SW 1271 (cell line): ENCODE measurements at regions not wholly inside any gene's neighbourhood (a gene's known extent, or its start where the extent isn't known, plus 50 kb on each side); places are given as distances from the start of the nearest gene placed in this dataset.
A peak's percentile ranks its signal among the peaks of the same experiment; 100 is the strongest.

Source experiments
- DNase-seq, 2 experiments: peaks; one replicate each; lab custom pipeline; 2025; lab: John Stamatoyannopoulos, UW

GRCh38 chr17:79280866-79281572 is 206.4 kb downstream of the ENGASE start:
- DNase-seq: no peak

- DNase-seq: no peak
Observed at GRCh38 chr17:79280010-79280409, 205.4 kb downstream of the ENGASE start.

GRCh38 chr17:79279320-79279719 is 204.7 kb downstream of the ENGASE start:
- DNase-seq: no peak

- no peak for DNase-seq
Observed at GRCh38 chr17:79276821-79277220, 202.2 kb downstream of the ENGASE start.

GRCh38 chr17:79273660-79274059 is 199.0 kb downstream of the ENGASE start:
- no peak for DNase-seq

- peak; percentile 13 to 30 for DNase-seq
Observed at GRCh38 chr17:79272666-79273219, 198.1 kb downstream of the ENGASE start.

GRCh38 chr17:79272220-79272619 is 197.6 kb downstream of the ENGASE start:
- no peak for DNase-seq

- DNase-seq: no peak
Observed at GRCh38 chr17:79269620-79270019, 195.0 kb downstream of the ENGASE start.

GRCh38 chr17:79263191-79263590 is 188.6 kb downstream of the ENGASE start:
- no peak for DNase-seq

GRCh38 chr17:79262624-79263023 is 188.0 kb downstream of the ENGASE start:
- DNase-seq: no peak

GRCh38 chr17:79261355-79262072 is 186.9 kb downstream of the ENGASE start:
- DNase-seq: no peak

GRCh38 chr17:79258843-79259242 is 184.2 kb downstream of the ENGASE start:
- no peak for DNase-seq

- DNase-seq: no peak
Observed at GRCh38 chr17:79258041-79258440, 183.4 kb downstream of the ENGASE start.

GRCh38 chr17:79255926-79256585 is 181.4 kb downstream of the ENGASE start:
- no peak for DNase-seq

- DNase-seq: no peak
Observed at GRCh38 chr17:79255456-79255855, 180.8 kb downstream of the ENGASE start.

- DNase-seq: no peak
Observed at GRCh38 chr17:79255046-79255445, 180.4 kb downstream of the ENGASE start.

GRCh38 chr17:79252886-79253285 is 178.3 kb downstream of the ENGASE start:
- DNase-seq: no peak

- DNase-seq: no peak
Observed at GRCh38 chr17:79251824-79252223, 177.2 kb downstream of the ENGASE start.

GRCh38 chr17:79249929-79250521 is 175.4 kb downstream of the ENGASE start:
- no peak for DNase-seq

- no peak for DNase-seq
Observed at GRCh38 chr17:79248843-79249493, 174.3 kb downstream of the ENGASE start.

- no peak for DNase-seq
Observed at GRCh38 chr17:79246225-79247190, 171.9 kb downstream of the ENGASE start.
